ENCODE measurements at regions not wholly inside any gene's neighbourhood (a gene's known extent, or its start where the extent isn't known, plus 50 kb on each side); places are given as distances from the start of the nearest gene placed in this dataset.
"Not testable (repeated sequence)": the region's sequence is repeated elsewhere in the genome, so short reads cannot be mapped to it uniquely, and the experiment has no call there.

DNA sequence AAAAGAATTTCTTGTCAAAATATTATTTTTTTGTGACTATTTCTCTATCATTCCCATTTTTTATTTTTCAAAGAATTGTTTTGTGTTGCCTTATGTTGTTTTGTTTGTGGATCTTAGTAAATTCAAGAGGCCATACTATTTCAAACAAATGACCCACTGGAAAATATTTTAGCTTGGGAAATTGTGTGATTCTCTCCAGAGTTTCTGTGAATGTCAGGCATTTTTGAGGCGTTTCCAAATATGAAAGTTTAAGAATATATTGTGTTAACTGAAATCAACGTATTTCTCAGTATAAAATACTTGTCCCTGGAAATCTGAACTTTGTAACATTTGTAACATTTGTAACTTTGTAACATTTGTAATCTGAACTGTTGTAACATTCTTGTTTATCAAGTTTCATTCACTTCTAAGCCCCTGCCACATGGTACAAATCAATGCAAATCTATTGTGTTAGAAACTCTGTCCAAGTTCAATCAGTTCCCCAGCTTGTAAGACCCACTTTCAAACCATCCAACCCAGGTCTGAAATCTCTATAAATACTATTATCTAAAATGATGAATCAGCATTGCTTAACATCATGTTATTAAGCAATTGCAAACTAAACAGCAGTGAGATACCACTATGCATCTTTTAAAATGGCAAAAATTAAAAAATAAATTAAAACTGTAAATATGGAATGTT lies 465.4 kb upstream of the GRID2 start:
- Histone ChIP-seq H3K4me3 (ENCODE audit: low read depth, low read length) (no peak overlapping the region), H3K27me3 (ENCODE audit: control insufficient read depth, insufficient read depth, low read length) (no peaks in the 10 kb centered on the region), H3K36me3 (ENCODE audit: control insufficient read depth, insufficient read depth, low read length) (no peaks in the 10 kb centered on the region)
- DNase-seq (ENCODE audit: low read depth): no peak
- TF ChIP-seq, protein P1, sequence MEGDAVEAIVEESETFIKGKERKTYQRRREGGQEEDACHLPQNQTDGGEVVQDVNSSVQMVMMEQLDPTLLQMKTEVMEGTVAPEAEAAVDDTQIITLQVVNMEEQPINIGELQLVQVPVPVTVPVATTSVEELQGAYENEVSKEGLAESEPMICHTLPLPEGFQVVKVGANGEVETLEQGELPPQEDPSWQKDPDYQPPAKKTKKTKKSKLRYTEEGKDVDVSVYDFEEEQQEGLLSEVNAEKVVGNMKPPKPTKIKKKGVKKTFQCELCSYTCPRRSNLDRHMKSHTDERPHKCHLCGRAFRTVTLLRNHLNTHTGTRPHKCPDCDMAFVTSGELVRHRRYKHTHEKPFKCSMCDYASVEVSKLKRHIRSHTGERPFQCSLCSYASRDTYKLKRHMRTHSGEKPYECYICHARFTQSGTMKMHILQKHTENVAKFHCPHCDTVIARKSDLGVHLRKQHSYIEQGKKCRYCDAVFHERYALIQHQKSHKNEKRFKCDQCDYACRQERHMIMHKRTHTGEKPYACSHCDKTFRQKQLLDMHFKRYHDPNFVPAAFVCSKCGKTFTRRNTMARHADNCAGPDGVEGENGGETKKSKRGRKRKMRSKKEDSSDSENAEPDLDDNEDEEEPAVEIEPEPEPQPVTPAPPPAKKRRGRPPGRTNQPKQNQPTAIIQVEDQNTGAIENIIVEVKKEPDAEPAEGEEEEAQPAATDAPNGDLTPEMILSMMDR (IDR thresholded peaks at IDR 0.05; ENCODE audit: insufficient read depth, low read length, poor library complexity, severe bottlenecking): no peak

DNA sequence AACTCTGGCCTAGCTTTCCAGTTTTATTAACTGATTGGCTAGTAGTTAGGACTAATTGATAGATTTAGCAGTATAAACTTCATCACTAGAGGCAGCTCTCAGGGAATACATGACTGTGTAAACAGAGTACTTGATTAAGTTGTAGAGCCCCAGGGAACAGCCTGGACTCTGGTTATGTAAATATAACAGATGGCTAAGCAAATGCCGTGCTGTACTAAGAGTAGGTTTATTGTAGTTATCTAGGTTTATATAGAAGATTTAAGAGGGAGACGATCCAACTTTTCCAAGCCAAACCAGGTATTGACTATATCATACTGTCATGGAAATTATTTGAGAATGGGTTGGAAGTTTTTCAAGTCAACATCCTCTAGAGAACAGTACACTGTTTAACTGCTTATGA lies 463.4 kb upstream of the GRID2 start:
- TF ChIP-seq, protein P1 (IDR thresholded peaks at IDR 0.05; ENCODE audit: insufficient read depth, low read length, poor library complexity, severe bottlenecking): no peak
- H3K27me3 ChIP-seq (ENCODE audit: control insufficient read depth, insufficient read depth, low read length): no peaks in the 10 kb centered on the region
- DNase-seq (ENCODE audit: low read depth): no peak

DNA sequence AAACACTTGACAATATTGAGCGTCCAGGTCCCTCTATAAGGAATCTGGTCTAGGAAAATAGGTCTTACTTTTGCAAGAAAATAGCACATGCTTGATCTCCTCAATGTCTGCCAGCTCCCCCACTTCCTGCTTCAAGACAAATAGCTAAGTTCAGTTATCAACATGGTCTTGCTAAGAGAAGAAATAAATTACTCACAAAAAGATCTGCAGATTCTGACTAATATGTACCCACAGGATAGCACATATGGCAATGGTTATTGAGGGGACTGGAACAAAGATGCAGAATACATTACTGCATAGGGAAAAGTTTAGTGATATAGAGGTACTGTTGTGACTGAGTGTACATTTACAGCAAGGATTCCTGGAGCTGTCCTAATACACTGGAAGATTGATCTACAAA lies 457.5 kb upstream of the GRID2 start:
- H3K4me3 ChIP-seq (ENCODE audit: low read depth, low read length): no peak overlapping the region
- TF ChIP-seq, protein P1 (IDR thresholded peaks at IDR 0.05; ENCODE audit: insufficient read depth, low read length, poor library complexity, severe bottlenecking): no peak
- no peaks in the 10 kb centered on the region for H3K27me3 ChIP-seq (ENCODE audit: control insufficient read depth, insufficient read depth, low read length)
- no peak for DNase-seq (ENCODE audit: low read depth)
- H3K36me3 ChIP-seq (ENCODE audit: control insufficient read depth, insufficient read depth, low read length): no peaks in the 10 kb centered on the region

More for the DNA sequence above, 463.4 kb upstream of the GRID2 start:
- no peak overlapping the region for H3K4me3 ChIP-seq (ENCODE audit: low read depth, low read length)
- H3K36me3 ChIP-seq (ENCODE audit: control insufficient read depth, insufficient read depth, low read length): no peaks in the 10 kb centered on the region

DNA sequence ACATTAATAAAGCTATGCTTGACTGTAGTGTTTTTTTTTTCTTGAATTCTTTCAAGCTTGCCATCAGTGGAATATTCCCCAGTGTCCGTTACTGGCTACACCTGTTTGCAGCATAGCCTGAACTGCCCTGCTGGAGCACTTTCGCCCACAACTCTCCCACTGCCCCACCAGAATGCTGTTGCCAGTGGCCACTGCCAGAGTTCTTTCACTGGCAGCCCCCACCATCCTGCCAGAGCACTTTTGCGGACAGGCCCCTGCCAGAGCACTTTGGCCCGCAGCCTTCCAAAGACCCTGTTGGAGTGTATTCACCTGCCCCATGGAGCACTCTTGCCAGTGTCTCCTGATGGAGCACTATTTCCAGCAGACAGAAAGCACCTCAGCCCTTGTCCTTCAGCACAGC lies 452.3 kb upstream of the GRID2 start:
- Histone ChIP-seq H3K4me3 (ENCODE audit: low read depth, low read length) (no peak overlapping the region), H3K36me3 (ENCODE audit: control insufficient read depth, insufficient read depth, low read length) (no peaks in the 10 kb centered on the region), H3K27me3 (ENCODE audit: control insufficient read depth, insufficient read depth, low read length) (no peaks in the 10 kb centered on the region)
- no peak for DNase-seq (ENCODE audit: low read depth)
- TF ChIP-seq, protein P1 (IDR thresholded peaks at IDR 0.05; ENCODE audit: insufficient read depth, low read length, poor library complexity, severe bottlenecking): no peak

DNA sequence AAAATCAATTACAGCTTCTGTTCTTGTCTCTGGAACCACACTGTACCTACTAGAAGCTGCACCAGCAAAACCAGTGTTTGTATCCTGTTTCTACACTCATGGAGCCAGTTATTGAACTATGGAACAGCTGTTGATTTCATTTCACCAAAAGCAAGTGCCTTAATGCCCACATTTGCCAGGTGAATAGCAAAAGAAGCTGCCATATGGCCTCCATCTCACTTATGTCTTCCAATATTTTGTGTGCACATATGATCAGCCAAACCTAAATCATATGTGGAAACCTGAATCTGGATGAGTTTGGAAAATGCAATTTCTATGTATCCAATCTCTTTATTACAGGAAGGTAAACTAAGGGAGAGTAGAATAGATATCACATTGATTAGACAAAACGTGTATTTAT lies 415.8 kb upstream of the GRID2 start:
- no peaks in the 10 kb centered on the region for H3K27me3 ChIP-seq (ENCODE audit: control insufficient read depth, insufficient read depth, low read length)
- H3K36me3 ChIP-seq (ENCODE audit: control insufficient read depth, insufficient read depth, low read length): no peaks in the 10 kb centered on the region
- DNase-seq (ENCODE audit: low read depth): no peak
- TF ChIP-seq, protein P1 (IDR thresholded peaks at IDR 0.05; ENCODE audit: insufficient read depth, low read length, poor library complexity, severe bottlenecking): no peak
- no peak overlapping the region for H3K4me3 ChIP-seq (ENCODE audit: low read depth, low read length)

DNA sequence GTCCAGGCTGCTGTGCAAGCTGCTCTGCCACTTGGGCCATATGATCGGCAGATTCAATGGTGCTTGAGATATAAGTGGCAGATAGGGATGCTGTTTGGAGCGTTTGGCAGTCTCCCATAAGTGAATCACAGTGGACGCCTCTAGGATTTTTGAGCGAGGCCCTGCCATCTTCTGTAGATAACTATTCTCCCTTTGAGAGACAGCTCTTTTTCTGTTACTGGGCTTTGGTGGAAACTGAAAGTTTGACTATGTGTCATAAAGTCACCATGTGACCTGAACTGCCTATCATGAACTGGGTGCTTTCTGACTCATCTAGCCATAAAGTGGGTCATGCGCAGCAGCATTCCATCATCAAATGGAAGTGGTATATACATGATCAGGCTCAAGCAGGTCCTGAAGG lies 412.5 kb upstream of the GRID2 start:
- H3K27me3 ChIP-seq (ENCODE audit: control insufficient read depth, insufficient read depth, low read length); H3K36me3 ChIP-seq (ENCODE audit: control insufficient read depth, insufficient read depth, low read length); H3K4me3 ChIP-seq (ENCODE audit: low read depth, low read length); DNase-seq (ENCODE audit: low read depth): not testable (repeated sequence)

Data from kidney epithelial cell (primary cell).